Cardiac fibroblast (primary cell): ENCODE measurements at regions not wholly inside any gene's neighbourhood (a gene's known extent, or its start where the extent isn't known, plus 50 kb on each side); places are given as distances from the start of the nearest gene placed in this dataset.

ENCODE experiments used
- DNase-seq, 2 donors: peaks; one replicate each; pipeline versions ENCODE4 v3.0.0 to v3.0.0-alpha.2; 2010; ENCODE audit warnings: low read depth in 2 of 2
- H3K4me3 ChIP-seq, 2 donors: replicated peaks in 1 of 2; 1 replicate in 1 of 2; 2 replicates in 1 of 2; pipeline ENCODE4 v1.5.1; 2011; ENCODE audit warnings: low read depth in 2 of 2, low read length in 2 of 2, mild to moderate bottlenecking in 2 of 2, moderate library complexity in 1 of 2
- CTCF ChIP-seq: IDR thresholded peaks from one replicate; pipeline ENCODE4 v1.5.1; 2011; ENCODE audit warnings: low read depth, mild to moderate bottlenecking, low read length, inconsistent platforms

GRCh38 chr4:81632581-81633299 is 161.0 kb upstream of the RASGEF1B start:
- TF ChIP-seq CTCF, result no peak
- no peak overlapping the region for H3K4me3 ChIP-seq
- peak in 1 of 2 donors; percentile 65 for DNase-seq

GRCh38 chr4:81631958-81632441 is 160.3 kb upstream of the RASGEF1B start:
- peak; percentile 75 to 89 for DNase-seq

GRCh38 chr4:81629366-81629765 is 157.7 kb upstream of the RASGEF1B start:
- no peak for DNase-seq
- no peak for TF ChIP-seq CTCF
- no peak overlapping the region for H3K4me3 ChIP-seq

More at GRCh38 chr4:81631958-81632441, 160.3 kb upstream of the RASGEF1B start:
- H3K4me3 ChIP-seq, result no peak overlapping the region
- no peak for TF ChIP-seq CTCF

- no peak overlapping the region for H3K4me3 ChIP-seq
- TF ChIP-seq CTCF, result no peak
- no peak for DNase-seq
Measured at GRCh38 chr4:81628489-81628888, 156.8 kb upstream of the RASGEF1B start.

GRCh38 chr4:81627590-81627989 is 155.9 kb upstream of the RASGEF1B start:
- DNase-seq, result no peak
- no peak for TF ChIP-seq CTCF
- no peak overlapping the region for H3K4me3 ChIP-seq

- TF ChIP-seq CTCF, result no peak
- H3K4me3 ChIP-seq, result no peak overlapping the region
- DNase-seq, result no peak
Measured at GRCh38 chr4:81626851-81627250, 155.1 kb upstream of the RASGEF1B start.
